VCaP (cell line): ENCODE measurements at regions not wholly inside any gene's neighbourhood (a gene's known extent, or its start where the extent isn't known, plus 50 kb on each side); places are given as distances from the start of the nearest gene placed in this dataset.
A peak's percentile ranks its signal among the peaks of the same experiment; 100 is the strongest.

Source experiments
- H3K27ac ChIP-seq: fragments of 450-650 bp; 2 replicates; pipeline ENCODE4 v1.5.1; 2017
- TF ChIP-seq, protein P1 (sequence below): fragments of 450-650 bp; conservative IDR thresholded peaks from 2 replicates; pipeline ENCODE4 v1.5.1; 2017; ENCODE audit warnings: mild to moderate bottlenecking, moderate library complexity

GRCh38 chr9:74317235-74317634 is 179.9 kb upstream of the RORB start:
- H3K27ac ChIP-seq = no peak overlapping the region
- TF ChIP-seq, protein P1, sequence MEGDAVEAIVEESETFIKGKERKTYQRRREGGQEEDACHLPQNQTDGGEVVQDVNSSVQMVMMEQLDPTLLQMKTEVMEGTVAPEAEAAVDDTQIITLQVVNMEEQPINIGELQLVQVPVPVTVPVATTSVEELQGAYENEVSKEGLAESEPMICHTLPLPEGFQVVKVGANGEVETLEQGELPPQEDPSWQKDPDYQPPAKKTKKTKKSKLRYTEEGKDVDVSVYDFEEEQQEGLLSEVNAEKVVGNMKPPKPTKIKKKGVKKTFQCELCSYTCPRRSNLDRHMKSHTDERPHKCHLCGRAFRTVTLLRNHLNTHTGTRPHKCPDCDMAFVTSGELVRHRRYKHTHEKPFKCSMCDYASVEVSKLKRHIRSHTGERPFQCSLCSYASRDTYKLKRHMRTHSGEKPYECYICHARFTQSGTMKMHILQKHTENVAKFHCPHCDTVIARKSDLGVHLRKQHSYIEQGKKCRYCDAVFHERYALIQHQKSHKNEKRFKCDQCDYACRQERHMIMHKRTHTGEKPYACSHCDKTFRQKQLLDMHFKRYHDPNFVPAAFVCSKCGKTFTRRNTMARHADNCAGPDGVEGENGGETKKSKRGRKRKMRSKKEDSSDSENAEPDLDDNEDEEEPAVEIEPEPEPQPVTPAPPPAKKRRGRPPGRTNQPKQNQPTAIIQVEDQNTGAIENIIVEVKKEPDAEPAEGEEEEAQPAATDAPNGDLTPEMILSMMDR = no peak

- TF ChIP-seq, protein P1 = no peak
- H3K27ac ChIP-seq = no peak overlapping the region
Measured at GRCh38 chr9:74321396-74321795, 175.7 kb upstream of the RORB start.

GRCh38 chr9:74322661-74323314 is 174.3 kb upstream of the RORB start:
- no peak overlapping the region for H3K27ac ChIP-seq
- TF ChIP-seq, protein P1 = no peak

GRCh38 chr9:74330487-74331214 is 166.5 kb upstream of the RORB start:
- TF ChIP-seq, protein P1 = no peak

DNA sequence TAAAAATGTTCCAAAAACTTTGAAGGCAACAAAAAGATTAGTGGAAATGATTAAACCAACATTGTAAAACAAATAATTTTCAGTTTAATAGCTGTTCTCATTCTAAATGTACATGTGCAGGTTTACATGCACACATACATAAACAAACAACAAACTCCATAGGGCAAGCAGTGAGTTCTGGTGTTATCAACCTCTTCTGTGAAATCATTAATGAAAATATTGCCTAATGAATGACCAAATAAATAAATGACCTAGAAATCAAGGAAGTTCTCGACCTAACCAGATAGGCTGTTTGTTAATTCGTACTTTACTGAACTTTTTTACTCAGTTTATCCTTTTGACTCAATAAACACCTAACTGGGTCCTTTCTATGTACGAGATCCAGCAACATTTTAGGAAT is 165.5 kb upstream of the RORB start:
- TF ChIP-seq, protein P1 = no peak
- no peak overlapping the region for H3K27ac ChIP-seq

More at GRCh38 chr9:74330487-74331214, 166.5 kb upstream of the RORB start:
- no peak overlapping the region for H3K27ac ChIP-seq

DNA sequence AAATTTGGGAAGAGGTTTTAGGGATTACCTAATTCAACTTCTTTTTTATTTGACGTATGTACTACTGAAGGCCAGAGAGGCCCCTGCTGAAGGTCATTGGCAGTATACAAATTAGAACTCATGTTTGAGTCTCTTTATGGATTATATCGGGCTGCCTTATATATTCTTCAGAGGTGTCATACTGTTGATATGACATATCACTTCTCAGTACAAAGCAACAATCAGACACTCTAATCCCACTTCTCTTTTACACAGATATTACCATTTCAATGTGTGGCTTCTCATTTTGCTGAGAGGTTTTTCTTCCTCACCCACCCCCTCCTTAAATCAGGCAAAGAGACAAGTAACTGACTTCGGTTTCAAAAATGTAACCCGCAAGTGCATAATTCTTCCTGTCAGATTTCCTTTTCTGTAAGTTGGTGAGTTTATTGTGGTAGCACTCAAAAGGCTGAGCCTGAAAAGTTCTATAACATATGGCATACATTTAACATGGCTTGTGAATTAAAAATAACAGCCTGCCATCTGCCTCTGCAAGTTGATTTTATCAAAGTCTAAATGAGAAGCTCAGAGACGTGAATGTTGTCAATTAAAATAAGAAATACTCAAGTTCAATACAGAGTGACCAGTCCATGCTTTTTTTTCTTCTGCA is 163.6 kb upstream of the RORB start:
- H3K27ac ChIP-seq = no peak overlapping the region
- TF ChIP-seq, protein P1 = no peak

- peak overlapping the region; percentile 13; the same call in 1 of the 2 replicates for H3K27ac ChIP-seq
Measured at GRCh38 chr9:74334271-74334670, 162.9 kb upstream of the RORB start.

More at GRCh38 chr9:74334271-74334670, 162.9 kb upstream of the RORB start:
- TF ChIP-seq, protein P1 = no peak
